CD4-positive, alpha-beta T cell treated with Interleukin-4 for 4 hours (primary cell): ENCODE measurements at regions not wholly inside any gene's neighbourhood (a gene's known extent, or its start where the extent isn't known, plus 50 kb on each side); places are given as distances from the start of the nearest gene placed in this dataset.

Experiments used
- DNase-seq: peaks from one replicate; pipeline ENCODE4 v3.0.0-alpha.2; 2020

DNA sequence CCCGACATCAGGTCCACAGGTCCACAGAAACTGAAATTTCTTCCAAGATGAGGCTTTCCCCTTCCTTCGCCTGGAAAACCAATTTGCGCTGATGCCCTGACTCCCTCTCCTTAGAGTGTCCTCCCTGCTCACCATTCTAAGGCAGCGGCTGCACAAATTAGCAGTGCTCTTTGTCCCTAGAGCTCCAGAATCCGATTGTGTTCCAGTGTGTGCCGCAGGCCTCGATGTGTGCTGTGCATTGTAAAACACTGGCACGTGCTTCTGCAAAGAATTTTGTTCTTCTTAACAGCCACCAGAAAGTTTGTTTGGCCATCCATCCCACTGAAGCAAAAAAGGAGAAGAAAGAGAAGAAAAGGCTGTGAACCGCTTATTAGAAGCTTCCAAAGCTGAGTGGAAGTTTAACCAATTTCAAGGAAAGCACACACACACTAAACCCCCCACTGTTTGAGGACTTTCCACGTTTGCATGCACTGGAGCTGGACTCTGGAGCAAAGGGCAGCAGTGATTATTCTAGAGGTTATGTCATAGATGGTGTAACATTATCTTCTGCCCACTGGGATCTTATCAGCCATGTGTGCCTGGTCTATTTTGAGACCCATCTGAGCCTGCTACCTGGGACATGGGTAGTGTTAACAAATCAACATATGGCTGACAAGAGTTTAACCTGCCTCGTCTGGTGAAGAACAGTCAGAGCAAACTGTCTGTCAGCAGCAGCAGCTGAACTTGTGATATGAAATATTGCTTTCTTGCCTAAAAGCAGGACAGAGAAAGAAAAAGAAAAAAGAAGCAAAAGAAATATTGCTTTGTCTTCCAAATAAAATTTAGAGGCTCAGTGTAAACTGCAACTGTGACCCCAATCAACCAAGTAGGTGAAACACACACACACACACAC is 64.9 kb upstream of the RREB1 start:
- no peak for DNase-seq

DNA sequence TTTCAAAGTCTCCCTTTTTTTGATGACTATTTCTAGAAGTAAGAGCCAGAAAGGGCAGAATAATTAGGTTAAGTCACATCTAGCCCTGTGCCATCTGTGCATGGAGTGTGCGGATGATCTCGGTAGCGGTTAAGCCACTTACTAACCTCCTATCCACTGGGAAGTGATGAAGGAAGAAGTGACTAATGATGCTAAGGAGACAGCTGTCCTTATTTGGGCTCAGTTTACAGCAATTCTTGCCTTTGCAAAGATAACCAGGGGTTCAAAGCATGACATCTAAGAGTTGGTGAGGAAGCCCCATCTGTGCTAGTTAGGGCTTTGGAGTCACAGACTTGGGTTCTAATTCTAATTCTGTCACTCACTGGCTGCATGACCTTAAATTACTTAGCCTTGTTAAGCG is 62.4 kb upstream of the RREB1 start:
- DNase-seq: no peak

DNA sequence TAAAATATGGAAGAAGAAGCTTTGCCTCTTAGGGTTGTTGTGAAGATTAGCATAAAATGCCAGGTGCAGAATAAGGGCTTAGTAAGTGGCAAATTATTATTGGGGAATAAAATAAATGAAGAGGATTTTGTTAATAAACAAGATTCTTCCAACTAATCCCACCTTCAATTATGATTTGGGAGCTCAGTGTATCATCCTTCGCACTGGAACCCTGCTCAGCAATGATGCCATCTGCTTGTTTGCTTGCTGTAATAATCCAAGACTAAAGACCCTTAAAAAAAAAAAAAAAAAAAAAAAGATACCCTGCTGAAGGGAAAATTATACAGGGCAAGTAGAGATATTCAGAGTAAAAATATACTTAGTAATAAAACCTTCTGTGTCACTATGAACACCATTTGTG is 62.0 kb upstream of the RREB1 start:
- DNase-seq: no peak

DNA sequence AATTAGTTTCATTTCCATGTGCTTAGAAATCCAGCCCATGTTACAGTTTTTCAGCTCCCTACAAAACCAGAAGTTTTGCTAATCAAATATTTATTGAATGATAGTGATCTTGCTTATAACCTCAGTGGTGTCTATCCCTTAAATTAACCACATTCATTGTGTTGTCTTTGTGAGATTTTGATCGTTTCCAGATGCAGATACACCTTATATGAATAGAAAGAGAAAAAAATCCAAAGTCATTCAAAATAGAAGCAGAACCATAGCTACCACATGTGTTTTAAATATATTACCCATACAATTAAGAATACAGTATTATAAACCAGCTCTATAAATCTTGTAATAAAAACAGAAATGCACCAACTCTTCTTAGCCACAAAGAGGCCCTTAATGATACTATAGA is 60.6 kb upstream of the RREB1 start:
- no peak for DNase-seq

DNA sequence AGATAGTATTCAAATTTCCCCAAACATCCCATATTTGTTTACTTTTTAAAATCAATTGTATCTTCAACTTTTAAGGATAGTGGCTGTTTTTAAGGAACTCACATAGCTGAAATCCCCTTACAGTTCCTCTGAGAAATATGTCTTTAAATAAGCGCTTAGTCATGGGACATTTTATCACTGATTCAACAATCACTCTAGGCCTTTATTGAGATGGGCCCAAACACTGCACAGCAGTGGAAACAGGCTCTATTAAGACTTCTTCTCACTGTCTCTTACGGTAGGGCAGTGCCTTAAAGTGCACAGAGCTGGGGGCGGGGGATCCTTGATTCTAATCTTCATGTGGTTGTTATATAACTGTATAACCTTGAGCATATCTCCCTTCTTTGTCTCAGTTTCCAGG is 59.8 kb upstream of the RREB1 start:
- DNase-seq: no peak

DNA sequence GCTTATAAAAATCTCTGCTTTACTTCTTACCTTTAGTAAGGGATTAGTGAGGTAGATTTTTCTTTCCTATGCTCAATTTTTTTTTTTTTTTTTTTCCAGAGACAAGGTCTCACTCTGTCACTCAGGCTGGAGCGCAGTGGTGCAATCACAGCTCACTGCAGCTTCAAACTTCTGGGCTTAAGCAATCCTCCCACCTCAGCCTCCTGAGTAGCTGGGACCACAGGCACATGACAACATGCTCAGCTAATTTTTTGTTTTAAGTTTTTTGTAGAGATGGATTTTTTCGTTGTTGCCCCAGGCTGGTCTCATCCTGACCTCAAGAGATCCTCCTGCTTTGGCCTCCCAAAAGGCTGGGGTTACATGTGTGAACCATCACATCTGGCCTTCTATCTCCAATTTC is 58.9 kb upstream of the RREB1 start:
- DNase-seq: no peak

DNA sequence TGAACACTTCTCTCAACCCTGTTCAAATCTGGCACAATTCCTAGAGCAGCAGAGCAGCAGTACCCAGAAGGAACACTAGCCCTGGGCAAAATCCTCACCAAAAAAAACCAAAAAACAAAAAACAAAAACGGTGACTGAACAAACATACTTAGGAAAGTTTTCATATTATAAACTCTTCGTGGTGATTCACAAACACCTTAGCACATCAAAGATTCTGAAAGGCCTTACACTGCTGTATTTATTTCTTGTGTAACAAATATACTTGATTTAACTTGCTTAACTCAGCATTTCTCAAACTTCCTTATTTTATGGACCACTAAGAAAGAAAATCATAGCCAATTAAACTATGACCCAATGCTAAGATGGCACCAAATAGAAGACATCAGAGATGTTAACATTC is 57.8 kb upstream of the RREB1 start:
- no peak for DNase-seq

DNA sequence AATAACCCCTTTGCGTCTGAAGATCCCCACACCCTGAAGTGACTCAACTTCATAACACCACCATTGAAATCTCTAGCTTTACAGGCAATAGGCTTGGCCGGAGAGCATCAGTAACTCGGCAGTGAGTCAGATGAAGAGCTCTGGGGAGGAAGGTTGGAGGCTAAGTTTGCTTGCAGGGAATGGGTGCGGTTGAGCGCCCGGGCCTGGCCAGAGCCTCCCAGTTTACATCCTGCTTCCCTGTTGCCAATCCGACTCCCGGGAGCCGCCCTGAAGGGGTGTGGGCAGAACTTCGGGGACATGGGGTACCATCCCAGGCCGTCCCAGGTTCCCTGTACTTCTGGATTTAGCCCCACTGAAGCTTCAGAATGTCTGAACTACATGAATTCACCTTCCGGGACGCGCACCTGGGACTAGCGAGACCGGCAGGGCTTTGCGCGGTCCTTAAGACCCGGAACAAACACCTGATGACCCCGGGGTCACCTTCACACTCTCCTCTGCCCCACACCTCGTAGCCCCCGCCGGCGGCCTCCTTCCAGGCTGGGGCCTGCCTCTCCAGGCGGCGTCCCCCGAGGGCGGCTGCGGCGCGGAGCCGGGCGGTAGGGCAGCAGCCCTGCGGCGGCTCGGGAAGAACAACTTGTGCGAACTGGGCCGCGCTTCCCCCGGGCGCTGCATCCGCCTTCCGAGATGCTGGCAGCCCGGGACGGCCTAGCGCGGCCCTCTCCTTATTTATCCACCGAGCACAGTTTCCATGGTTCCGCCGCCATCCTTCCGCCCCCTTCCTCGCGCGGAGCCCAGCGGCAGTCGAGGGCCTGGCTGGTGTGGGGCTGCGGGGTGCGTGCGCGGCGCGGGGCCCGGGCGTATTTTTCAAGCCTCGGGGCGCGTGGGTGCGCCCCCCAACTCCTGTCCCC is 56.6 kb upstream of the RREB1 start:
- no peak for DNase-seq

DNA sequence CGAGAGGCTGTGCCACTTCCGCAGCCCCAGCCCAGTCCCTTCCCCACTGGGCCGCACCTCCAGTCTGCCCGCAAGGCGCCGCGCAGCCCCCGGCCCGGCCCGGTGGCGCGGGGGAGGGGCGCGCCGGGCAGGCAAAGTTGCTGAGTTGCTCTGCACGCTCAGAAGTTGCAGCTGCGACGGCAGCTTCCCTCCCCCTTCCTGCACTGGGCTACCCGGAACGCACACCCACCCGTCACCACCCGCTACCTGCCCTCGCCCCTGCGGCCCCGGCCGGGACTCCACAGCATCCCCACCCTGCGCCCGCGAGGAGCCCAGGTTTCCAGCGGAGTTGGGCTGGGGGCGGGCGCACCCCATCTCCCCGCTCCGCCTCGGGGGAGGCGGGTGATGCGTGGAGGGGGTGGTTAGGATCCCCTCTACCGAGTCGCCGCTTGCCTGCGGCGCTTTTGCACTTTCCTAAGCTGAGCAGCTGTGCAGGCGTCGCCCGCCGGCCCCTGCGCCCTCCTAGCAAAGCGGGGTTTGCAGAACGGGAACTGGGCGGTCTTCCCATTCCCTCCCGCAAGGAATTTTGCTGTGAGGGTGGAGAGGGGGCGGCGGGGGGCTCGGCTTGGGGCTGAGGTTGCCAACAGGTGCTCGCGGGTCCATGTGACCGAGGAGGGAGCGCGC is 55.9 kb upstream of the RREB1 start:
- DNase-seq: peak; percentile 29

DNA sequence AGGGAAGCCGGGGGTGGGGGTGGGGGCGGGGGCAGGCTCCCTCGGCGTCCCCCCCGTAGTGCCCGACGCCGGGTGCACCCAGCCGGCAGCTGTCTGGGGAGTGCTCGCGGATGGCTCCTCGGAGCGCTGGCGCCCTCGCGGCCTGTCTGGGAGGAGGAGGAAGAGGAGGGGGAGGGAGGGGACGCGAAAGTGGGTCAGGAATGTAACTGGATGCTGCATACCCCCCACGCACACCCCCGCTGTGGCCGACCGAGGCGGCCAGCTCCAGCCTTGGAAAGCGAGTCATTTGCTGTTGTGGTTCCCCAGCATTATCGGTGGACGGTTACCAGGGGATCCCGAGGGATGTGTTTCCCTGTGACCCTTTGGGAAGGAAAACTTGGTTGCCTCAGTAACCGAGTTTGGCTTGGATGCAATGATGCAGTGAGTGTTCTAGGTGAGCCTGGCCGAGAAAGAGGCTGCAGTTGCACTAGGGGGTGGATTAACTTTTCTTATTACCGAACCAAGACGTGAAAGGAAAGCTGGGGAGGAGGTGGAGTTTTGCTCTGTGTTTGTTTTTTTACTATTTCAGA is 55.2 kb upstream of the RREB1 start:
- no peak for DNase-seq

DNA sequence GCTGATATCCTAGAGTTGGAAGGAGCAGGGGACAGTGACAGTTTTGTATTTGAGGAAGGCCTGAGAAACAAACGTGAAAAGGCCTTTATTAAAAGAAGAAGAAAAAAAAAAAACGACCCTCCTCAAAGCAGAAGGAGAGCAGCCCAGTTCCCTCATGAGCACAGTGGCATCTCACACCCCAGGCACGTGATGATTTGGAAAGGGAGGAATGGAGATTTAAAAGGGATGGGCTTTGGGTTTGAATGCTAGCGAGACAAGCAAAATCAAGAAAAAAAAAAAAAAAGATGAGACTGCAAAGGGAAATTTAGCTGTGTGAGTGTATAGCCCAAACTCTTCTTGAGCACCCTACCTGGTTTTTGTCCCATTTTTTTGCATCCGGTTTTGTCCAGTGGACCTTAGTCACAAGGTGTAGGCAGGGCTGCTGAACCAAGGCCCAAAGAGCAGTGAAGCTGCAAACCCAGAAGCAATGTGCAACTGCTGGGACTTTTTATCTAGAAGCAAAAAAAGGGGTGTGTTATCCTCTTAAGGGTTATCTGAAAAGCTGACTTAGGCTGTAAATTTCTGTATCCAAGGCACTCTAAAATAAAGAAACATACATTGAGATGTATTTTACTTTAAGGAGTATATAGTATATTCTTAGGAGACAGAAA is 54.5 kb upstream of the RREB1 start:
- no peak for DNase-seq
